Tibial artery (tissue), 4 donors: ENCODE measurements at regions not wholly inside any gene's neighbourhood (a gene's known extent, or its start where the extent isn't known, plus 50 kb on each side); places are given as distances from the start of the nearest gene placed in this dataset.

Experiments
- DNase-seq, 2 donors: peaks; one replicate each; pipeline ENCODE4 v3.0.0-alpha.2; 2019
- H3K27ac ChIP-seq, 2 donors: fragments of 200-600 bp; sonication (generic) in 1 of 2; 1 replicate in 1 of 2; 2 replicates in 1 of 2; pipeline ENCODE4 v1.5.1; 2018 to 2019; ENCODE audit warnings: mild to moderate bottlenecking in 1 of 2
- H3K27me3 ChIP-seq, 2 donors: fragments of 200-600 bp; sonication (generic) in 1 of 2; one replicate each; pipeline versions ENCODE4 v1.5.1 to v1.6.0; 2016 to 2019
- H3K36me3 ChIP-seq, 3 donors: fragments of 200-600 bp; sonication (generic) in 2 of 3; one replicate each; pipeline ENCODE4 v1.5.1; 2016 to 2019; ENCODE audit warnings: mild to moderate bottlenecking in 2 of 3
- H3K4me1 ChIP-seq, 4 donors: fragments of 200-600 bp; sonication (generic) in 2 of 4; 1 replicate in 3 of 4; 2 replicates in 1 of 4; pipeline ENCODE4 v1.5.1; 2016 to 2019
- H3K4me3 ChIP-seq, 2 donors: fragments of 200-600 bp; sonication (generic) in 1 of 2; 1 replicate in 1 of 2; 2 replicates in 1 of 2; pipeline ENCODE4 v1.5.1; 2018 to 2019; ENCODE audit warnings: mild to moderate bottlenecking in 2 of 2
- H3K9me3 ChIP-seq, 3 donors: fragments of 200-600 bp; sonication (generic) in 1 of 3; one replicate each; pipeline ENCODE4 v1.5.1; 2016 to 2019
- intact Hi-C: fragments of 100-400 bp; cut with DNase I; formaldehyde crosslinking; loops from one replicate; pipeline ENCODE4 v1.15.0; 2023; ENCODE audit warnings: low total_unique reads
- TF ChIP-seq, protein P1 (sequence below), 2 experiments: fragments of 200-600 bp in 1 of 2; fragments of 450-650 bp in 1 of 2; IDR thresholded peaks; one replicate each; pipeline ENCODE4 v1.5.1; 2017 to 2019; ENCODE audit warnings: antibody characterized with exemption in 2 of 2, mild to moderate bottlenecking in 1 of 2, moderate library complexity in 1 of 2

DNA sequence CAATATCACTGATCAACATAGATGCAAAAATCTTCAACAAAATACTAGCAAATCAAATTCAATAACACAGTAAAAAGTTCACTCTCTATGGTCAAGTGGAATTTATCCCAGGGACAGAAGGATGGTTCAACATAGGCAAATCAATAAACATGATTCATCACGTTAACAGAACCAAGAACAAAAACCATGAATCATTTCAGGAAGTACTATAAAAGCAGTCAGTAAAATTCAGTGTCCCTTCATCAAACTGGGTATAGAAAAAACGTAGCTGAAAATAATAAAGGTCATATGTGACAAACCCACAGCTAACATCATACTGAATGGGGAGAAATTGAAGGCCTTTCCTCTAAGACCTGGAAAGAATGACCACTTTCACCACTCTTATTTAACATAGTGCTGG lies 172.1 kb downstream of the POLR2M start:
- Histone ChIP-seq H3K4me3 (no peak overlapping the region), H3K27ac (no peak overlapping the region), H3K27me3 (no peaks in the 10 kb centered on the region), H3K36me3 (no peaks in the 10 kb centered on the region), H3K9me3 (peaks cover 0 to 11% (median 0%) of the 10 kb centered on the region in 3 donors), H3K4me1 (no peaks in the 10 kb centered on the region)
- TF ChIP-seq, protein P1, sequence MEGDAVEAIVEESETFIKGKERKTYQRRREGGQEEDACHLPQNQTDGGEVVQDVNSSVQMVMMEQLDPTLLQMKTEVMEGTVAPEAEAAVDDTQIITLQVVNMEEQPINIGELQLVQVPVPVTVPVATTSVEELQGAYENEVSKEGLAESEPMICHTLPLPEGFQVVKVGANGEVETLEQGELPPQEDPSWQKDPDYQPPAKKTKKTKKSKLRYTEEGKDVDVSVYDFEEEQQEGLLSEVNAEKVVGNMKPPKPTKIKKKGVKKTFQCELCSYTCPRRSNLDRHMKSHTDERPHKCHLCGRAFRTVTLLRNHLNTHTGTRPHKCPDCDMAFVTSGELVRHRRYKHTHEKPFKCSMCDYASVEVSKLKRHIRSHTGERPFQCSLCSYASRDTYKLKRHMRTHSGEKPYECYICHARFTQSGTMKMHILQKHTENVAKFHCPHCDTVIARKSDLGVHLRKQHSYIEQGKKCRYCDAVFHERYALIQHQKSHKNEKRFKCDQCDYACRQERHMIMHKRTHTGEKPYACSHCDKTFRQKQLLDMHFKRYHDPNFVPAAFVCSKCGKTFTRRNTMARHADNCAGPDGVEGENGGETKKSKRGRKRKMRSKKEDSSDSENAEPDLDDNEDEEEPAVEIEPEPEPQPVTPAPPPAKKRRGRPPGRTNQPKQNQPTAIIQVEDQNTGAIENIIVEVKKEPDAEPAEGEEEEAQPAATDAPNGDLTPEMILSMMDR (IDR thresholded peaks at IDR 0.05): no peak
- intact Hi-C loops: loop anchor here (5.0 kb wide), 1 partner anchor 1679 kb away; no protein-coding TSS in a partner anchor
- no peak for DNase-seq

DNA sequence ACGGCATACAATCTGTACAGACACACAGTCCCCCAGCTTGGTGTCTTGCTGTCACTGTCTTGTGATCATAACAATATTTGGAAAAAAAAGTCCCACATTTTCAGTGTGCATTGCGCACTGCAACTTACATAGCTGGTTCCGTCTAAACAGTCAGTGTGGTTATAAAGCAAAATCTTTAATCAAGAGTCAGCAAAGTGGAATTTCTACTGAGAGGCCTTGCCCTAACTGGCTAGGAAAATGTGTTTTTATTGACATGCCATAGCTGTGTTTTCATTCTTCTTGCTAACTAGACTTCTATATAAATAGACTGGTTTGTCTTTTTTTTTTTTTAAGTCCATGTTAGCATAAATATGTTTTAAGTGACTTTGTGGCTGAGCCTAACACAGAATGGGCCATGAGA lies 174.8 kb downstream of the POLR2M start:
- DNase-seq: no peak
- intact Hi-C loops: no loop called here
- H3K4me1 ChIP-seq: no peaks in the 10 kb centered on the region
- TF ChIP-seq, protein P1 (IDR thresholded peaks at IDR 0.05): no peak
- no peaks in the 10 kb centered on the region for H3K27me3 ChIP-seq
- no peak overlapping the region for H3K4me3 ChIP-seq
- H3K9me3 ChIP-seq: no peaks in the 10 kb centered on the region
- no peak overlapping the region for H3K27ac ChIP-seq
- H3K36me3 ChIP-seq: no peaks in the 10 kb centered on the region

DNA sequence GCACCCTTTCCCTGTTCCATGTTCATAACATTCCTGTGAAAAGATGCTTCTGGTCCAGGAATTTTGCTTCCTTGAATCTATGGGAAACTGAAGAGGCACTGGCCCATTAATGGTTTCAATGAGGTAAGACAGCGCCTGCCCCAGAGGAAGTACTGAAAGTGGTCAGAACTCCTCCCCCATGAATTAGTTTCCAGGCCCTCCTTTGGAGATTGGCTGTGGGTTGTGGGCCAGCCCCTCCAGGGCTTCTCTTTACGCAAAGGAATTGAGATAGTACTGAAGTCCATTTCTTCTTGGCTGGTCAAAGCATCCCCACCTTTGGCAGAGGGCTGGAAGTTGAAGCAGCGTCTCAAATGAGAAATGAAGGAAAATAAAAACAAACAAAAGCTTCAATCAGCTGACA lies 175.5 kb downstream of the POLR2M start:
- TF ChIP-seq, protein P1 (IDR thresholded peaks at IDR 0.05): no peak
- Histone ChIP-seq H3K27me3 (no peaks in the 10 kb centered on the region), H3K36me3 (no peaks in the 10 kb centered on the region), H3K4me3 (no peak overlapping the region), H3K9me3 (no peaks in the 10 kb centered on the region), H3K4me1 (no peaks in the 10 kb centered on the region), H3K27ac (no peak overlapping the region)
- DNase-seq: no peak
- intact Hi-C loops: no loop called here

DNA sequence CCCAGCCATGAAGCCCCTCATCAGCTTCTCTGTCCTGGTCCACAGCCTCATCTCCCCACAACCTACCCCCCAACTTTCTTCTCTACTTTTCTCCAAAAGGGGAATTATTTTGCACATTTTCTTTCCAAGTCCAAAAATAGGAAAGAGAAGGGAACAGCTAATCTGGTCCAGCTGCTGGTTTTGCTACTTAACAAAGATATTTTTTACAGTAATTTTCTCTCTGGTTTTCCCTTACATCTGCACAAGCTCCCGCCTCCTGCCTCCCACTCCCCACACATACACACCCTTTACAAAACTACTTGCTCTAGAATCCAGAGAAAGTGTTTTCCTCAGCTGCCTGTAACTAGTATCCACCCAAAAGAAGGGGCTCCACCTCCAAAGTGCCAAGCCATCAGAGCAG lies 177.2 kb downstream of the POLR2M start:
- Histone ChIP-seq H3K9me3 (no peaks in the 10 kb centered on the region), H3K4me1 (no peaks in the 10 kb centered on the region), H3K4me3 (no peak overlapping the region), H3K27ac (no peak overlapping the region), H3K27me3 (no peaks in the 10 kb centered on the region), H3K36me3 (no peaks in the 10 kb centered on the region)
- DNase-seq: no peak
- TF ChIP-seq, protein P1 (IDR thresholded peaks at IDR 0.05): no peak
- intact Hi-C loops: no loop called here

DNA sequence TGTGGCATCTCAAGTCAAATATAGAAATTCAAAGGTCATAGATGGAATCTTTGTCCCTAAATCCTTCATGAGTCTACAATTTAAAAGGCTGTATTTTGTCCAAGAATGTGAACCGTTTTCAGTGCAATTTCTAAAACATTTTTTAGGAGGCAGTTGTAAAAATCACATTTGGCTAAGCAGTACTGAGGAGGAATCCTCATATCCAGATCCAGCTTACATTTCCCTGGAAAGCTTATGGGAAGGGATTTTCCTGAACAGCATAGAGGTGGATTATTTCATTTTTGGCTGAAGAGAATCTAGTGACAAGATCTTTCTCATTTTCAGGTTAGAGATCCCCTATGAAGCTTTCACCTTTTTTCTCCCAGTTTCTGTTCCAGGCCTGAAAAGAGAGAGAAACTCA lies 178.4 kb downstream of the POLR2M start:
- H3K9me3 ChIP-seq: no peaks in the 10 kb centered on the region
- no peaks in the 10 kb centered on the region for H3K4me1 ChIP-seq
- H3K27ac ChIP-seq: no peak overlapping the region
- H3K4me3 ChIP-seq: no peak overlapping the region
- TF ChIP-seq, protein P1 (IDR thresholded peaks at IDR 0.05): no peak
- no peak for DNase-seq
- no peaks in the 10 kb centered on the region for H3K27me3 ChIP-seq
- H3K36me3 ChIP-seq: no peaks in the 10 kb centered on the region
- intact Hi-C loops: no loop called here

DNA sequence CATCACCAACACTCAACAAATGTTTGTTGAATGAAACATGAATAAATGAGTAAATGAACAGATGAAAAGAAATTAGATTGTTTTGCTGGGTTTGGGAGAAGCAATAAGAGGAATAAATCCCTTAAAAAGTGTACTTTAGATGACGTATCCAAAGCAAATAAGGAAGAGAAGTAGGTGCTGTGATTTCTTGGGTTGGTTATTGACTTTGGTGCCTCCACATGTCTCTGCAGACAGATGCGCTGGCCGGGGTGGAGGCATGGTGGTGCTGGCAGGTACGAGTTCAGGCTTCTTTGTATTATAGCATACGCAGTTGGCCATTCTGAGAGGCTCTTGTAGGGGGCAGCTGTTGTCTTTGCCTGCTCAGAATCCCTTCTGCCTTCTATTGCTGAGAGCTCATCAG lies 178.9 kb downstream of the POLR2M start:
- Histone ChIP-seq H3K27ac (no peak overlapping the region), H3K9me3 (no peaks in the 10 kb centered on the region), H3K27me3 (no peaks in the 10 kb centered on the region), H3K36me3 (no peaks in the 10 kb centered on the region), H3K4me3 (no peak overlapping the region), H3K4me1 (no peaks in the 10 kb centered on the region)
- TF ChIP-seq, protein P1 (IDR thresholded peaks at IDR 0.05): no peak
- no peak for DNase-seq
- intact Hi-C loops: no loop called here
